ENCODE measurements at regions not wholly inside any gene's neighbourhood (a gene's known extent, or its start where the extent isn't known, plus 50 kb on each side); places are given as distances from the start of the nearest gene placed in this dataset.

DNA sequence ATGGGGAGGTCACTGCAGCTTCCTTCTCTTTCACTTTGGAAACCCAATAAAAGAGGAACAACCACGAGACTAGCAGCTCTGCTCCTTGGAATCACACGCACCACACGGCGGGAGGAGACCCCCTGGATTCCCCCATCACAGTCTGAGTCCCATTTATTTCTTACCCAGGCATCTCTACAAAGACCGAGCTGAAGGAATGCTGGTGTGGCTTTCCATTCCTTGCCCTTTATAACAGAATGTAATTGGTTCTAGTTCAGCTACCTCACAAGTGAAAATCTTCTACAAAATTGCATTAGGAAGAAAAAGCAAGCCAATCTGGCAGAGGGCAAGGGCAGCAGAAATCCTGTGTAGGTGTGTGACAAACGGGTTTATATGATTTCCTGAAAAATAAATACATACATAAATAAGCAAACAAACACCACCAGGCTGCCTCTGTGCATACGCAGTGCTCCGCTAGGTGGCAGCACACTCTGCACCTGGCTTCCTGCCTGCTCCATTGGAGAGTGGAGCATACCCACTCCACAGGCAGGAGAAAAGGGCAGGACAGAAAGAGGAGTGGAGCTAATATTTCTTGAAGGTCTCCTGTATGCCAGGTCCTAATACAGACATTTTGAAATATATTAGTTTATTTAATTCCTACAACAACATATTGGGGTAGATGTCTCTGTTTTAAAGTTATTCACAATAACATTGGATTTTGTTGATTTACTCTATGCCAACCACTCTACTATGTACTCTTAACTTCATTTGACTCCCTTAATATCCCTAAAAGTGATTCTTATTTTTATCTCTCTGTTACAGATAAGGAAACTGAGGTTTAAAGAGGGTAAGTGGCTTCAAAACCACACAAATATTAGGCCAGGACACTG, 673.1 kb downstream of the KCNA4 start:
- peak; percentile 18 for DNase-seq

- DNase-seq, result no peak
Measured at GRCh38 chr11:29336727-29337575, 679.9 kb downstream of the KCNA4 start.

- no peak for DNase-seq
Measured at GRCh38 chr11:29334776-29335130, 682.1 kb downstream of the KCNA4 start.

DNA sequence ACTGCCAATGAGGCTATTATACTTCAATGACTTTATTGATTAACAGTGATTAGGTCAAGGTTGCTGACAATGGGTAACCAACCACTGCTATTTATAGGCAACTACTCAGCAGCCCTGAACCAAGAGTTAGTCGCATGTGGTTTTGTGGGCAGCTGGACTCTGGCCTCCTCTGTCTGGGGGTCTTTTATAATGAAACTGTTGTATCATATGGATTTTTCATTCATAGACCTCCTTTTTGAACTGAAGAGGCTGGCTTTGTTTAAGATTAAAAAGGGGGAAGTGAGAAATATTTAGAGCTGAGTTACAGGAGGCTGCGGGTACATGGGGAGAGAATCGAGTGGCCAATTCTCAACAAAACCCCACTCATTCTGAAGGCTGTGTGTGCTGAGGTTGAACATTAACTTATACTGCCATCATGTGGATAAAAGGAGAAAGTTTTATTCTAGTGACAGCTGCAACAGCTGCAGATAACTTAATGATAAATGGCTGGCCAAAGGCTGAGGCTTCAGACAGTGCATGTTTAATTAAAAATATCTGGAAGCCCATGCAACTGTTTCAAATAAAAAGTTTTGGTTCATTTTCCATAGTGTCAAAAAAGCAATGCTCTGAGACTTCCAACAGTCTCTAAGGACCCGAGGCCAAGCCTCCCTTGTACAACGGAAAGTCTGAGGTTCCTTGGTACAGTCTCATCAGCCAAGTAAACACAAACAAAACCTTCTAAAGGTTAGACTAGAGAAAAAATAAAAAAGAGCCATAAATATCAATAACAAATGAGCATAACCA, 682.6 kb downstream of the KCNA4 start:
- DNase-seq, result peak; percentile 30

DNA sequence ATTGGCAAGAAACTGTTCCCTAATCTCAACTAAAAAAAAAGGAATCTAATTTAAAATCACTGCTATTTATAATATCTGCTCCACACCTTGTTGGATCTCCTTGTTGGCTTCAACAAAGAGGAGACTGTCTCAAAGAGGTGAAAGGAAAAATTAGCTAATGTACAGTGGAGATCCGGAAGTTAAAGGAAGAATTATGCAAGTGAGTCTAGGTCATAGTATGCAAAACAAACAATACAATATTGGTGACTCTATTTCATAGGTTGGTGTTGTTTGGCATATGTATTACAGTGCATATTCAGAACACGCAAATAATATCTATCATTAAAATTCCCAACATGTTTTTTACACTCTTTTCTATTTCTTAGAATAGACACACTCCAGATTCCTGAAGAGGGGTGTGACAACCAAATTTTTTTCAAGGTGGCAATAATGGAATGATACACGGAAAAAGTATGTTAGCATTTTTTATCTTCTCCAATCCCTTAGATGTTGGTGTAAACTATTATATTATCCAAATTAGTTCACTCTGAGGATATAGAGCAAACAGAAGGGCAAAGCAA, 685.3 kb downstream of the KCNA4 start:
- DNase-seq, result no peak

GRCh38 chr11:29328961-29329441, 687.8 kb downstream of the KCNA4 start:
- peak; percentile 17 for DNase-seq

DNA sequence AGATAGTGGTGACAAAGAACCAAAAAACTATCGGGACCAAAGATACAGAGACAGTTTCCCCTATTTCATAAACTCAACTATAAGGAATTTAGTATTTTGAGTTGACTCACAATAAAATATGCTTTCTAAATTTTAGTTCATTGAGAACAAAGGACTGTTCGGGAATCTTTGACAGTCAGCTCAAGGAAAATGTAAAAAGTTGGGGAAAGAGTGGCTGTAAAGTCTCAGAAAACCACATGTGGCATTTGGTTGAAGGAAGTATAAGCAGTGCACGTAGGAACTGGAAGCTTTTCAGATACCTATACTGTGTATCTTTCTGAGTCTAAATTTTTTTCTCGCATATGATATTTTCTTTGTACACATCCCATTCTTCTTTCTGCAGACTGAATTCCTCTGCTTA, 688.9 kb downstream of the KCNA4 start:
- DNase-seq, result no peak

DNA sequence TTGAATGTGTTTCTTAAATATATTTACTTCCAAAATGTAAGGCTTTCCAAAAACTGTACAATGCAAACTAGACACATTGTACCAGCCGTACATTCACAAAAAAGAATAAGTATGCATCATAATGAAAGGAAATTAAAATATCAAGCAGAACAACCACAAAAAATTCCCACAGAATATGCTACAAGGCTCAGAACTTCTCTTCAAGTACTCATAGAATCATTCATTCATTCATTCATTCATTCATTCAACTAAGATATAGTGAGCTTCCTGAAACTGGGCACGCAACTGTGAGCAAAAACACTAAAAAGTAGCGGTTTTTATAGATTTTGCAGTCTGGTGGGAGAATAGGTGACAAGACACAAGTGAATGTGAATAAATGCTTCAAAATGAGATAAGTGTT, 690.1 kb downstream of the KCNA4 start:
- DNase-seq, result no peak

GRCh38 chr11:29324328-29324727, 692.5 kb downstream of the KCNA4 start:
- no peak for DNase-seq

DNA sequence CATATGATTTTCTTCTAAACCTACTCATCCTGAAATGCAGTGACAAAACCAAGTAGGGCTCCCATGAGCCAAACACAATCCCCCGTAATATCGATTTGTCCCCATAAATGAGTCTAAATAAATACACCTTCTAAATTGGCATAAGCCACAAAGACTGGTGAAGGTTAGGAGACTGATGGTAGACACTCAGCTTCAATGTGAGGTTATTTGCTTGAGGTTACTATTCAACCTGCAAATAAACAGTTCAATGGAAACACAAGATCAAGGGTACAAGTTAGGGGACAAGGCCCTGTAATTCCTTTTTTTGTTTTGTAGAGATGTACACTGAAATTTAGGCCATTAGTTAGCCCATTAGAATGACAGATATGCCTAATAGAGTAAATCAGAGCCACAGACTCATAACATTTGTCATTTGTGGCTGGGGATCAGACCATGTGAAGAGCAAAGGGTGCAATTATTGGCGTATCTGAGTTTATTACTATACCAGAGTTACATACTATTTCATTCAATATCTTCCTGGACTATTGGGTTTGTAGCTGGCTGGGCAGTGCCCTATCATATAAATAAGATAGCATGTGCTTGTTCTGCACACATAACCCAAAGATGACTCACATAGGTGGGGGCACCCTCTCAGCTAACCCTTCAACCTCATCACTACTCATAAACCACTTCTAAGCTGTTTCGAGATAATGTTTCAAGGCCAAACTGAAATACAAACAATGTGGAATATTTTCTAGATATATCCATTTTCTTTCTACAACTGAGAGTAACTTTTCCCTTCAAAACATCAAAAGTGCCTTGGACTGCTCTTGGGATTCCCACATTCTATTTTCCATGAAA, 695.3 kb downstream of the KCNA4 start:
- DNase-seq, result no peak

- no peak for DNase-seq
Measured at GRCh38 chr11:29320196-29320595, 696.6 kb downstream of the KCNA4 start.

DNA sequence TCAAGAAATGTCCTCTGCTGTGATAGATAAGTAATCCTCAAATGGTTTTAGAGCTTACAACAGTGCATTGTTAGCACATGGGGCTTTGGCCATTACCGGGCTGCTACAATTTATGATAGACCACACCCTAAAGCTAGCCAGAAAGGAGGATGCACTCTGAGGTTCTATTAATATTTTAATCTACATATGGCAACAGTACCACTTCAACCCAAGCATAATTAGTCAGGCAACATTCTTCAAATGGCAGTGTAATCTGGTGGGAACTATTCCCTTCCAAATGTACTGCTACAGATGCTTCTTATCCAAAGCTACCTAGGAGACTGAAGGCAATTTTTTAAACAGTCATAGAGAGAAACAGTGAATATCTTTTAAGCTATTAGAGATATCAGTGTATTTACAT, 697.6 kb downstream of the KCNA4 start:
- no peak for DNase-seq

DNA sequence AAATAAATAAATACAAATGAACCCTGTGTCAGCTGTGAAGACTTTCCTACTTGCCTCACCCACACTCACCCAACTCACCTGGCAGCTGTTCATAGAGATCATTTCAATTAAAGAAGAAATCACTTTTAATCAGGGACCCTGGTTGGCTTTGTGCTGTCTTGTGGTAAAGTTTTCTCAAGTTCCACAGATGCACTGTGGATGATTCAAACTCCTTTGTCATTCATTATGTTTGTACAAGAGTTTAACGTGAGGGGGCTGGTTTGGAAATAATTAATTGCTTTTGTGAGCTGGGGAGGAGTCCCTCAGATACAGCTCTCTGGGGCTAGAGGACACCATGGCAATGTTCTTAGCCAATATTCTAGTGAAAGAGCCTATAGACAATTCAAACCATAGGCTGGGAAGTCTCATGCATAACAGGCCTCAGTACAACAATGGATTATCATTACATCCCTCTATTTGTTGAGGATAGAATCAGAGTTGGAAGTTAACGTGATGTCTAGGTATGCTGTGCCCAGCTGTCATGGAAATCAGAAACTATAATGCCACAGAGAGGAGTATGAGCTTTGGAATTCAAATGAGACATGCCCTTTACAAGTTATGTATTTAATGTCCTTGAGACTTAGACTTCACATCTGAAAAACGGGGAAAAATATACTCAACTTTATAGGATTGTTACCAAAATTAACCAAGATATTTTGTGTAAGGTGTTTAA, 698.5 kb downstream of the KCNA4 start:
- DNase-seq, result no peak

DNA sequence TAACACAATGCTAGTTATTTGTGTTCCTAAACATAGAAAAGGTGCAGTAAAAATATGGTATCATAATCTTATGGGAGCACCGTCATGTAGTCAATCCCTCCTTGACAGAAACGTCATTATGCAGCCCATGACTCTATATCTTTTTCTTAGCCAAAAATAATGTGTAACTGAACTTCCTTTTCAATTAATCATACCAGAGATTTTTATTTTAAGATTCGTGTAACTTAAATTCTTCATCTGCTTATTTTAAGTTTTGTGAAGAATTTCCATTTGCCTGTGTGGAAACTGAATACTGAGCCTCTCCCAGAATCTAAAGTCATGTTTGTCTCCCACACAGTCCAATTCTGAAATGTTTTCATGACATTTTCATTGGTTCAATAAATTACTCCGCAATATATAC, 699.1 kb downstream of the KCNA4 start:
- no peak for DNase-seq

DNA sequence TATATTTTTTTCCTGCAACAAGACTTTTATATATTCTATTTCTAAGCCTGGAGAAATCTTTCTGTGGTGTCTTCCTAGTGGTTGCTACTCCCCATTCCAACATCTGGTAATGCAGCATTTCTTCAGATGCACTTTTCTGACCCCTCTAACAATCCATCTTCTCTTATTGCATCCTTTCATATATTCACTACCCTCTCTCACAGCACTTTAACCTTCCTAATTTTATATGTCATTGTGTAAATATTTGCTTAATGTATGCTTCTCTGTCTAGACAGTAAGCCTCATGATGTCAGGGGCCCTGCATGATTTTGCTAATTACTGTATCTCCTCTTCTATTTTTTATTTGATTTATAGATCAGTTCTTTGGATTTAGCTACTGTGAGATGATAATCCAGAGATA, 701.6 kb downstream of the KCNA4 start:
- DNase-seq, result no peak

DNA sequence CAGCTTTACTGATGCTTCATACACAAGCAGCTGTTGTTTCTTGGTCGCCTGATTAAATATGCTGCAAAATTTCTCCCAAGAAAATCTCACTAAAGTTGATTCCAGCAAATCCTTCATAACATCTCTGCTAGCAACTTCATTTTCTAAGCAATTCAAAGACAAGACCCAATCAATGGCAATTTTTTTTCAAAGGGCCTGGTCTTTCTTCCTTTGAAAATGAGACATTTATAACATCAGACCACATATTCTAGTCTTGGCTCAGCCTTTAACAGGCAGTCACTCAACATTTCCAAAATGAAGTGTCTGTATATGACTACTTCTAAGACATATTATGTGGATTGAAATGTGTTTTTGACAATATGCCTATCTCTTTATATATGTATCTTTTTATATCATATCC, 702.6 kb downstream of the KCNA4 start:
- DNase-seq, result no peak

DNA sequence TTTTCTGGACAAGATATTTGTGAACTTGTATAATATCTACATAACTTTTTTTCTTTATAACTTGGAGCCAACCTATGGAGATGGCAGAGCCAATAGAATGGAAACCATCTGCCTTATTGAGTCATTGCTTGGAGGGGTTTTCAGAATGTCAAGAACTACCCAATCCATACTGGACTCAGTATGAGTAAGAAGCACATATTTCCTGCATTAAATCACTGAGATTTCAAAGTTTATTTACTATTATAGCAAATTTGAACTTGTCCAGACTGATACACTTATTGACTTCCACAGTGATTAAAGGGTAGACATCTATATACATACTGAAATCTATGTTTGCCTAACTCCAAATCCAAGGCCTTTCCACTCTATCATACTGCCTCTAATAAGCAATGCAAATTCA, 704.0 kb downstream of the KCNA4 start:
- no peak for DNase-seq

GRCh38 chr11:29310725-29311342, 706.0 kb downstream of the KCNA4 start:
- no peak for DNase-seq

- DNase-seq, result no peak
Measured at GRCh38 chr11:29309992-29310391, 706.8 kb downstream of the KCNA4 start.

- DNase-seq, result no peak
Measured at GRCh38 chr11:29306527-29306926, 710.3 kb downstream of the KCNA4 start.

Data from hindlimb muscle (tissue), 1 donor.